H9 (cell line): ENCODE measurements at regions not wholly inside any gene's neighbourhood (a gene's known extent, or its start where the extent isn't known, plus 50 kb on each side); places are given as distances from the start of the nearest gene placed in this dataset.

Source experiments
- DNase-seq: peaks from one replicate; pipeline ENCODE4 v3.0.0-alpha.2; 2017
- H2AFZ ChIP-seq: one replicate; pipeline ENCODE4 v1.6.1; 2013; ENCODE audit warnings: mild to moderate bottlenecking, low read length, control low read depth, moderate library complexity
- H2AK5ac ChIP-seq: 2 replicates; pipeline ENCODE4 v1.6.1; 2013; ENCODE audit warnings: low read length, control low read depth, mixed read lengths; ENCODE audit not compliant: insufficient read length
- H2BK120ac ChIP-seq: one replicate; pipeline ENCODE4 v1.6.1; 2013; ENCODE audit warnings: low read depth, mild to moderate bottlenecking, low read length, control low read depth, inconsistent platforms; ENCODE audit not compliant: poor library complexity, severe bottlenecking
- H2BK12ac ChIP-seq: 2 replicates; pipeline ENCODE4 v1.6.1; 2013; ENCODE audit warnings: low read length, control low read depth, mixed read lengths, low read depth; ENCODE audit not compliant: insufficient read length
- H2BK15ac ChIP-seq: 2 replicates; pipeline ENCODE4 v1.6.1; 2013; ENCODE audit warnings: low read depth, low read length, control low read depth
- H2BK20ac ChIP-seq: one replicate; pipeline ENCODE4 v1.6.1; 2013; ENCODE audit warnings: low read depth, mild to moderate bottlenecking, low read length, control low read depth, inconsistent platforms; ENCODE audit not compliant: poor library complexity, severe bottlenecking
- H2BK5ac ChIP-seq: 2 replicates; pipeline ENCODE4 v1.6.1; 2013; ENCODE audit warnings: low read length, control low read depth, mixed read lengths; ENCODE audit not compliant: insufficient read length
- H3K14ac ChIP-seq: 2 replicates; pipeline ENCODE4 v1.6.1; 2013; ENCODE audit warnings: low read length, control low read depth; ENCODE audit not compliant: insufficient read depth
- H3K18ac ChIP-seq: 2 replicates; pipeline ENCODE4 v1.6.1; 2013; ENCODE audit warnings: low read depth, mild to moderate bottlenecking, mixed read lengths, low read length, control low read depth; ENCODE audit not compliant: insufficient read length
- H3K23ac ChIP-seq: 2 replicates; pipeline ENCODE4 v1.6.1; 2013; ENCODE audit warnings: low read length, control low read depth, mixed read lengths, low read depth; ENCODE audit not compliant: insufficient read length
- H3K23me2 ChIP-seq: 2 replicates; pipeline ENCODE4 v1.6.1; 2013; ENCODE audit warnings: low read depth, mild to moderate bottlenecking, mixed read lengths, low read length, control low read depth; ENCODE audit not compliant: insufficient read length, poor library complexity, severe bottlenecking
- H3K27ac ChIP-seq: 2 replicates; pipeline ENCODE4 v1.5.1; 2013; ENCODE audit warnings: low read length, control low read depth, mixed read lengths, low read depth; ENCODE audit not compliant: insufficient read length
- H3K27me3 ChIP-seq: 2 replicates; pipeline ENCODE4 v1.6.1; 2013; ENCODE audit warnings: low read length, control low read depth, inconsistent platforms; ENCODE audit not compliant: insufficient read depth
- H3K4ac ChIP-seq: 2 replicates; pipeline ENCODE4 v1.6.1; 2013; ENCODE audit warnings: low read depth, mild to moderate bottlenecking, control low read depth, inconsistent platforms, low read length, moderate library complexity
- H3K4me1 ChIP-seq: 2 replicates; pipeline ENCODE4 v1.6.1; 2013; ENCODE audit warnings: low read length, control low read depth, inconsistent platforms; ENCODE audit not compliant: insufficient read depth
- H3K4me2 ChIP-seq: 2 replicates; pipeline ENCODE4 v1.6.1; 2013; ENCODE audit warnings: low read length, control low read depth, mixed read lengths; ENCODE audit not compliant: insufficient read length, insufficient read depth
- H3K56ac ChIP-seq: 2 replicates; pipeline ENCODE4 v1.6.1; 2013; ENCODE audit warnings: low read depth, mild to moderate bottlenecking, mixed read lengths, low read length, control low read depth; ENCODE audit not compliant: insufficient read length
- H3K79me1 ChIP-seq: 2 replicates; pipeline ENCODE4 v1.6.1; 2013; ENCODE audit warnings: low read depth, mild to moderate bottlenecking, moderate library complexity, low read length, control low read depth, inconsistent platforms; ENCODE audit not compliant: insufficient read depth, poor library complexity, severe bottlenecking
- H3K79me2 ChIP-seq: 2 replicates; pipeline ENCODE4 v1.6.1; 2013; ENCODE audit warnings: low read length, control low read depth, inconsistent platforms; ENCODE audit not compliant: insufficient read depth
- H3K9ac ChIP-seq: 2 replicates; pipeline ENCODE4 v1.6.1; 2013; ENCODE audit warnings: low read length, control low read depth, mixed read lengths; ENCODE audit not compliant: insufficient read length; ENCODE audit errors: extremely low read depth
- H3K9me3 ChIP-seq: one replicate; pipeline ENCODE4 v1.6.1; 2013; ENCODE audit warnings: low read depth, low read length, inconsistent platforms; ENCODE audit not compliant: control insufficient read depth
- H3T11ph ChIP-seq: one replicate; pipeline ENCODE4 v1.6.1; 2013; ENCODE audit warnings: mild to moderate bottlenecking, low read length, control low read depth, inconsistent platforms
- H4K20me1 ChIP-seq: one replicate; pipeline ENCODE4 v1.6.1; 2013; ENCODE audit not compliant: control insufficient read depth, insufficient read length, insufficient read depth
- H4K5ac ChIP-seq: 2 replicates; pipeline ENCODE4 v1.6.1; 2013; ENCODE audit warnings: low read depth, mild to moderate bottlenecking, mixed read lengths, low read length, control low read depth; ENCODE audit not compliant: insufficient read length
- H4K8ac ChIP-seq: replicated peaks from 2 replicates; pipeline ENCODE4 v1.6.1; 2013; ENCODE audit warnings: low read length, control low read depth, mixed read lengths, low read depth; ENCODE audit not compliant: insufficient read length
- H4K91ac ChIP-seq: 2 replicates; pipeline ENCODE4 v1.6.1; 2013; ENCODE audit warnings: low read depth, mild to moderate bottlenecking, moderate library complexity, mixed read lengths, low read length, control low read depth; ENCODE audit not compliant: insufficient read length
- H3K27ac Mint-ChIP-seq, 3 experiments: 2 replicates in 2 of 3; 3 replicates in 1 of 3; pipeline ENCODE4 v1.8.0; 2020 to 2021; ENCODE audit warnings: mixed read lengths in 3 of 3, mild to moderate bottlenecking in 1 of 3, moderate library complexity in 1 of 3
- H3K27me3 Mint-ChIP-seq: 2 replicates; pipeline ENCODE4 v1.8.0; 2021; ENCODE audit warnings: low read depth, mild to moderate bottlenecking, moderate library complexity, mixed read lengths
- H3K36me3 Mint-ChIP-seq, 3 experiments: 2 replicates in 2 of 3; 3 replicates in 1 of 3; pipeline ENCODE4 v1.8.0; 2020 to 2021; ENCODE audit warnings: low read depth in 3 of 3, mixed read lengths in 3 of 3; ENCODE audit not compliant: insufficient read depth in 1 of 3
- H3K4me1 Mint-ChIP-seq, 2 experiments: 2 replicates each; pipeline ENCODE4 v1.8.0; 2020; ENCODE audit warnings: mixed read lengths in 2 of 2
- H3K4me3 Mint-ChIP-seq, 2 experiments: 2 replicates in 1 of 2; 3 replicates in 1 of 2; pipeline ENCODE4 v1.8.0; 2020 to 2021; ENCODE audit warnings: mild to moderate bottlenecking in 2 of 2, mixed read lengths in 2 of 2, moderate library complexity in 1 of 2
- H3K9me3 Mint-ChIP-seq, 2 experiments: 2 replicates in 1 of 2; 3 replicates in 1 of 2; pipeline ENCODE4 v1.8.0; 2020; ENCODE audit warnings: mild to moderate bottlenecking in 2 of 2, mixed read lengths in 2 of 2, moderate library complexity in 1 of 2
- CTCF ChIP-seq: fragments of 200-600 bp; sonication (generic); conservative IDR thresholded peaks from 3 replicates; pipeline ENCODE4 v1.8.0; 2021; ENCODE audit warnings: antibody characterized with exemption, mild to moderate bottlenecking
- WGBS: extraction: QIAGEN DNeasy Blood & Tissue Kit; methylation state at CpG from one replicate; pipeline ENCODE4 v1.1.7; 2013; ENCODE audit warnings: missing lambda C conversion rate, low lambda C conversion rate, mixed read lengths; ENCODE audit not compliant: insufficient read length; ENCODE audit errors: extremely low coverage; 5-methylcytosine and 5-hydroxymethylcytosine counted together

- H4K20me1 ChIP-seq = no peaks in the 10 kb centered on the region
- no peak overlapping the region for H3K23ac ChIP-seq
- H2BK120ac ChIP-seq = no peak overlapping the region
- H3K4me2 ChIP-seq = no peak overlapping the region
- no peak overlapping the region for H4K5ac ChIP-seq
- no peak for DNase-seq
- no peak overlapping the region for H3K9ac ChIP-seq
- H4K8ac ChIP-seq = no peak overlapping the region
- no peak overlapping the region for H2BK20ac ChIP-seq
- no peak overlapping the region for H2AFZ ChIP-seq
- Mint-ChIP-seq H3K4me1 (peaks cover 16 to 20% of the 10 kb centered on the region in 2 experiments), H3K4me3 (no peak overlapping the region), H3K27me3 (no peaks in the 10 kb centered on the region), H3K9me3 (peaks cover 0 to 2% of the 10 kb centered on the region in 2 experiments; a peak in 1 of 5 replicates), H3K27ac (peak overlapping the region; percentile 81 to 98 (median 94)), H3K36me3 (peaks cover 0 to 3% (median 1%) of the 10 kb centered on the region in 3 experiments; a peak in 4 of 7 replicates)
- no peak overlapping the region for H2AK5ac ChIP-seq
- no peak for TF ChIP-seq CTCF
- no CpG with 5 or more reads among the region's 4 CpGs for WGBS
- no peak overlapping the region for H3K18ac ChIP-seq
- no peak overlapping the region for H3T11ph ChIP-seq
- H2BK15ac ChIP-seq = no peak overlapping the region
- no peak overlapping the region for H4K91ac ChIP-seq
- no peak overlapping the region for H2BK5ac ChIP-seq
- no peak overlapping the region for H3K14ac ChIP-seq
- 0 out of 2 replicates have a peak, but pooled peaks cover 2% of the 10 kb centered on the region for H3K4me1 ChIP-seq
- H3K56ac ChIP-seq = no peak overlapping the region
- H3K79me1 ChIP-seq = no peaks in the 10 kb centered on the region
- H3K27me3 ChIP-seq = no peaks in the 10 kb centered on the region; the same call in 1 of the 2 replicates
- H3K27ac ChIP-seq = no peak overlapping the region
- no peak overlapping the region for H2BK12ac ChIP-seq
- H3K79me2 ChIP-seq = no peaks in the 10 kb centered on the region
- no peak overlapping the region for H3K4ac ChIP-seq
- H3K9me3 ChIP-seq = no peaks in the 10 kb centered on the region
- H3K23me2 ChIP-seq = no peaks in the 10 kb centered on the region
Observed at GRCh38 chr18:39359636-39360035, 1794.0 kb upstream of the CELF4 start.
